ENCODE measurements at regions not wholly inside any gene's neighbourhood (a gene's known extent, or its start where the extent isn't known, plus 50 kb on each side); places are given as distances from the start of the nearest gene placed in this dataset.

GRCh38 chr10:113235508-113235907, 285.5 kb downstream of the TCF7L2 start:
- Histone ChIP-seq H3K79me2 (ENCODE audit: insufficient read depth) (no peaks in the 10 kb centered on the region), H3K9me3 (no peaks in the 10 kb centered on the region), H3K4me2 (no peak overlapping the region), H3K36me3 (replicated peaks in 1 of 2; ENCODE audit: control insufficient read depth in 1 of 2, insufficient read depth in 2 of 2, low read length in 1 of 2) (no peaks in the 10 kb centered on the region), H3K4me1 (ENCODE audit: control insufficient read depth in 1 of 2, insufficient read depth in 2 of 2, low read depth in 1 of 2, low read length in 1 of 2) (no peaks in the 10 kb centered on the region), H3K9ac (no peak overlapping the region), H3K9me2 (no peaks in the 10 kb centered on the region), H3F3A (replicated peaks; ENCODE audit: insufficient read depth) (no peaks in the 10 kb centered on the region), H3K27me3 (ENCODE audit: insufficient read depth) (no peaks in the 10 kb centered on the region; the same call in 1 of the 2 replicates), H2AFZ (ENCODE audit: low read depth) (no peak overlapping the region), H4K20me1 (ENCODE audit: insufficient read depth) (no peaks in the 10 kb centered on the region), H3K4me3 (ENCODE audit: low read depth in 2 of 2, low read length in 1 of 2) (no peak overlapping the region), H3K27ac (ENCODE audit: low read depth in 2 of 2, low read length in 1 of 2) (no peak overlapping the region)
- DNase-seq: no peak
- POLR2A ChIA-PET: no interaction called here
- 100% methylated on average over 4 of the region's 4 CpGs for WGBS (ENCODE audit: low lambda C conversion rate)
- CTCF ChIA-PET: no interaction called here
- TF ChIP-seq MXI1 (IDR thresholded peaks at IDR 0.05; ENCODE audit: low read depth, low read length) (no peak), MAX (IDR thresholded peaks at IDR 0.05; ENCODE audit: low read depth) (no peak), GABPA (IDR thresholded peaks at IDR 0.05; ENCODE audit: low read depth) (no peak), NRF1 (IDR thresholded peaks at IDR 0.05; ENCODE audit: low read depth, low read length) (no peak), RAD21 (IDR thresholded peaks at IDR 0.05; ENCODE audit: low read length) (no peak), REST (IDR thresholded peaks at IDR 0.05; ENCODE audit: low read depth, low read length) (no peak), FOSL2 (IDR thresholded peaks at IDR 0.05; ENCODE audit: borderline replicate concordance, low read depth) (no peak), USF1 (IDR thresholded peaks at IDR 0.05; ENCODE audit: borderline replicate concordance, low read depth) (no peak), SMC3 (IDR thresholded peaks at IDR 0.05; ENCODE audit: low read depth, low read length) (no peak), USF2 (IDR thresholded peaks at IDR 0.05; ENCODE audit: borderline replicate concordance, low read depth, low read length) (no peak), JUND (IDR thresholded peaks at IDR 0.05) (no peak), RFX5 (IDR thresholded peaks at IDR 0.05; ENCODE audit: low read length) (no peak), NFIC (IDR thresholded peaks at IDR 0.05; ENCODE audit: borderline replicate concordance) (no peak), FOXJ3 (CRISPR knock-in tag; IDR thresholded peaks at IDR 0.05) (no peak), ELF1 (IDR thresholded peaks at IDR 0.05) (no peak), ZBTB33 (IDR thresholded peaks at IDR 0.05; ENCODE audit: borderline replicate concordance, low read depth) (no peak), RCOR1 (IDR thresholded peaks at IDR 0.05; ENCODE audit: low read length) (no peak), IRF3 (IDR thresholded peaks at IDR 0.05; ENCODE audit: low read depth, low read length) (no peak)
